CD14-positive monocyte (primary cell): ENCODE measurements at regions not wholly inside any gene's neighbourhood (a gene's known extent, or its start where the extent isn't known, plus 50 kb on each side); places are given as distances from the start of the nearest gene placed in this dataset.
A peak's percentile ranks its signal among the peaks of the same experiment; 100 is the strongest.

Source experiments
- DNase-seq, 3 donors: peaks; one replicate each; pipeline ENCODE4 v3.0.0-alpha.2; 2011 to 2022
- H2AFZ ChIP-seq: 2 replicates; pipeline ENCODE4 v1.6.0; 2012; ENCODE audit warnings: mild to moderate bottlenecking, low read depth, low read length, inconsistent platforms; ENCODE audit not compliant: insufficient read depth, poor library complexity, severe bottlenecking
- H3K27ac ChIP-seq, 2 donors: 1 replicate in 1 of 2; 2 replicates in 1 of 2; pipeline ENCODE4 v1.5.1; 2012 to 2013; ENCODE audit warnings: low read length in 2 of 2, control low read depth in 1 of 2, inconsistent platforms in 1 of 2, low read depth in 1 of 2, mild to moderate bottlenecking in 1 of 2
- H3K27me3 ChIP-seq, 2 donors: one replicate each; pipeline versions ENCODE4 v1.6.0 to v1.6.1; 2011 to 2013; ENCODE audit warnings: low read length in 2 of 2; ENCODE audit not compliant: control insufficient read depth in 2 of 2, insufficient read depth in 2 of 2
- H3K36me3 ChIP-seq, 2 donors: replicated peaks in 1 of 2; 1 replicate in 1 of 2; 2 replicates in 1 of 2; pipeline versions ENCODE4 v1.5.1 to v1.6.1; 2012 to 2013; ENCODE audit warnings: low read length in 2 of 2, control low read depth in 1 of 2, inconsistent platforms in 1 of 2, mild to moderate bottlenecking in 1 of 2; ENCODE audit not compliant: insufficient read depth in 2 of 2, control insufficient read depth in 1 of 2
- H3K4me1 ChIP-seq, 2 donors: 1 replicate in 1 of 2; 2 replicates in 1 of 2; pipeline versions ENCODE4 v1.5.1 to v1.6.1; 2012 to 2013; ENCODE audit warnings: low read length in 2 of 2, control low read depth in 1 of 2, inconsistent platforms in 1 of 2, mild to moderate bottlenecking in 1 of 2, moderate library complexity in 1 of 2; ENCODE audit not compliant: insufficient read depth in 2 of 2, control insufficient read depth in 1 of 2
- H3K4me2 ChIP-seq: replicated peaks from 2 replicates; pipeline ENCODE3; 2012; ENCODE audit warnings: low read length, moderate library complexity, mild to moderate bottlenecking; ENCODE audit not compliant: poor library complexity, severe bottlenecking; ENCODE audit errors: extremely low read depth
- H3K4me3 ChIP-seq, 3 experiments: fragments of 200-600 bp in 1 of 3; sonication (generic) in 1 of 3; replicated peaks in 1 of 3; 1 replicate in 2 of 3; 2 replicates in 1 of 3; pipeline ENCODE4 v1.5.1; 2011 to 2013; ENCODE audit warnings: low read length in 3 of 3, mild to moderate bottlenecking in 3 of 3, control low read depth in 2 of 3, low read depth in 2 of 3, inconsistent platforms in 1 of 3, moderate library complexity in 1 of 3
- H3K79me2 ChIP-seq: 2 replicates; pipeline ENCODE4 v1.6.0; 2012; ENCODE audit warnings: mild to moderate bottlenecking, control low read depth, inconsistent platforms, low read length, moderate library complexity; ENCODE audit not compliant: insufficient read depth
- H3K9ac ChIP-seq: 2 replicates; pipeline ENCODE4 v1.6.0; 2017; ENCODE audit warnings: low read length, mild to moderate bottlenecking; ENCODE audit not compliant: insufficient read depth, poor library complexity, severe bottlenecking
- H3K9me3 ChIP-seq, 2 donors: replicated peaks in 1 of 2; 1 replicate in 1 of 2; 2 replicates in 1 of 2; pipeline versions ENCODE4 v1.5.1 to v1.6.1; 2012 to 2013; ENCODE audit warnings: low read length in 2 of 2, control low read depth in 1 of 2; ENCODE audit not compliant: control insufficient read depth in 1 of 2, insufficient read depth in 1 of 2
- H4K20me1 ChIP-seq: 2 replicates; pipeline ENCODE4 v1.6.0; 2012; ENCODE audit warnings: mild to moderate bottlenecking, low read length, control low read depth, moderate library complexity; ENCODE audit not compliant: insufficient read depth
- H3K27ac Mint-ChIP-seq, 7 donors: one replicate each; pipeline ENCODE4 v1.8.0; 2020; ENCODE audit warnings: mild to moderate bottlenecking in 7 of 7, mixed read lengths in 7 of 7, moderate library complexity in 6 of 7, inconsistent platforms in 2 of 7
- H3K27me3 Mint-ChIP-seq, 3 donors: one replicate each; pipeline ENCODE4 v1.8.0; 2021 to 2022; ENCODE audit warnings: low read depth in 3 of 3, mild to moderate bottlenecking in 3 of 3, mixed read lengths in 3 of 3, moderate library complexity in 3 of 3, inconsistent platforms in 1 of 3
- H3K36me3 Mint-ChIP-seq, 2 donors: one replicate each; pipeline ENCODE4 v1.8.0; 2020; ENCODE audit warnings: mixed read lengths in 2 of 2, inconsistent platforms in 1 of 2, mild to moderate bottlenecking in 1 of 2
- H3K4me1 Mint-ChIP-seq: one replicate; pipeline ENCODE4 v1.8.0; 2020; ENCODE audit warnings: mild to moderate bottlenecking, mixed read lengths
- H3K4me3 Mint-ChIP-seq, 2 donors: one replicate each; pipeline ENCODE4 v1.8.0; 2020; ENCODE audit warnings: mild to moderate bottlenecking in 2 of 2, mixed read lengths in 2 of 2, moderate library complexity in 1 of 2
- H3K9me3 Mint-ChIP-seq, 7 donors: one replicate each; pipeline ENCODE4 v1.8.0; 2020 to 2022; ENCODE audit warnings: mixed read lengths in 7 of 7, mild to moderate bottlenecking in 6 of 7, moderate library complexity in 6 of 7, inconsistent platforms in 2 of 7
- WGBS: methylation state at CpG from one replicate; pipeline ENCODE4 v1.1.5; 2013; ENCODE audit warnings: missing lambda C conversion rate; ENCODE audit not compliant: insufficient coverage; 5-methylcytosine and 5-hydroxymethylcytosine counted together
- intact Hi-C, 2 donors: fragments of 100-400 bp; cut with micrococcal nuclease; formaldehyde crosslinking; loops; one replicate each; pipeline versions ENCODE4 v1.15.0 to v1.15.1; 2023
- TF ChIP-seq, protein P1 (sequence below): fragments of 200-600 bp; IDR thresholded peaks from one replicate; pipeline ENCODE4 v1.8.0; 2022; ENCODE audit warnings: antibody characterized with exemption, mild to moderate bottlenecking

DNA sequence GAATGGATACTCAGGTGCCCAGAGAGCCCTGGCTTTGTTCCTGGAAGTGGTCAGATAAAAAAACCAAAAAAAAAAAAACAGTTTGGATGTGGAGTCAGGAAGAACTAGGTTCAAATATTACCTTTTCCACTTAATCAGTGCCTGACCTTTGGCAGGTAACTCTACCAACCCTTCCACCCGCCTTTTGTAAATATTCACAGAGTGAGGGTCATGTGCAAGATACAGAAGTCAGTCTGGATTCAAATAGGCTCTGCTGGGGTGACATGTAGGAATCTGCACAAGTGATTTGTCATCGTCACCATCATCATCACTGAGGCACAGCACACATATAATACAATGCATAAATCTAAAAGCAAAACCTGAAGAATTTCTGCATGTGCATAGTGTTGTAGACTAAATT lies 490.7 kb downstream of the MIAT start:
- Histone ChIP-seq H3K27ac (no peak overlapping the region), H3K4me1 (peaks cover 23 to 24% of the 10 kb centered on the region in 2 donors), H3K4me2 (no peak overlapping the region), H3K4me3 (no peak overlapping the region), H3K9ac (no peak overlapping the region), H3K79me2 (no peaks in the 10 kb centered on the region), H3K27me3 (no peaks in the 10 kb centered on the region), H3K36me3 (no peaks in the 10 kb centered on the region), H4K20me1 (no peaks in the 10 kb centered on the region), H2AFZ (no peak overlapping the region), H3K9me3 (no peaks in the 10 kb centered on the region)
- intact Hi-C loops: no loop called here
- H3K36me3 Mint-ChIP-seq: no peaks in the 10 kb centered on the region
- no peak for DNase-seq
- peaks cover 29% of the 10 kb centered on the region for H3K4me1 Mint-ChIP-seq
- H3K27ac Mint-ChIP-seq: no peak overlapping the region
- WGBS: no CpG with 5 or more reads among the region's 2 CpGs
- TF ChIP-seq, protein P1, sequence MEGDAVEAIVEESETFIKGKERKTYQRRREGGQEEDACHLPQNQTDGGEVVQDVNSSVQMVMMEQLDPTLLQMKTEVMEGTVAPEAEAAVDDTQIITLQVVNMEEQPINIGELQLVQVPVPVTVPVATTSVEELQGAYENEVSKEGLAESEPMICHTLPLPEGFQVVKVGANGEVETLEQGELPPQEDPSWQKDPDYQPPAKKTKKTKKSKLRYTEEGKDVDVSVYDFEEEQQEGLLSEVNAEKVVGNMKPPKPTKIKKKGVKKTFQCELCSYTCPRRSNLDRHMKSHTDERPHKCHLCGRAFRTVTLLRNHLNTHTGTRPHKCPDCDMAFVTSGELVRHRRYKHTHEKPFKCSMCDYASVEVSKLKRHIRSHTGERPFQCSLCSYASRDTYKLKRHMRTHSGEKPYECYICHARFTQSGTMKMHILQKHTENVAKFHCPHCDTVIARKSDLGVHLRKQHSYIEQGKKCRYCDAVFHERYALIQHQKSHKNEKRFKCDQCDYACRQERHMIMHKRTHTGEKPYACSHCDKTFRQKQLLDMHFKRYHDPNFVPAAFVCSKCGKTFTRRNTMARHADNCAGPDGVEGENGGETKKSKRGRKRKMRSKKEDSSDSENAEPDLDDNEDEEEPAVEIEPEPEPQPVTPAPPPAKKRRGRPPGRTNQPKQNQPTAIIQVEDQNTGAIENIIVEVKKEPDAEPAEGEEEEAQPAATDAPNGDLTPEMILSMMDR: no peak
- H3K9me3 Mint-ChIP-seq: peaks cover 0 to 5% (median 3%) of the 10 kb centered on the region in 7 donors
- H3K27me3 Mint-ChIP-seq: peaks cover 0 to 8% (median 3%) of the 10 kb centered on the region in 3 donors
- H3K4me3 Mint-ChIP-seq: no peak overlapping the region

DNA sequence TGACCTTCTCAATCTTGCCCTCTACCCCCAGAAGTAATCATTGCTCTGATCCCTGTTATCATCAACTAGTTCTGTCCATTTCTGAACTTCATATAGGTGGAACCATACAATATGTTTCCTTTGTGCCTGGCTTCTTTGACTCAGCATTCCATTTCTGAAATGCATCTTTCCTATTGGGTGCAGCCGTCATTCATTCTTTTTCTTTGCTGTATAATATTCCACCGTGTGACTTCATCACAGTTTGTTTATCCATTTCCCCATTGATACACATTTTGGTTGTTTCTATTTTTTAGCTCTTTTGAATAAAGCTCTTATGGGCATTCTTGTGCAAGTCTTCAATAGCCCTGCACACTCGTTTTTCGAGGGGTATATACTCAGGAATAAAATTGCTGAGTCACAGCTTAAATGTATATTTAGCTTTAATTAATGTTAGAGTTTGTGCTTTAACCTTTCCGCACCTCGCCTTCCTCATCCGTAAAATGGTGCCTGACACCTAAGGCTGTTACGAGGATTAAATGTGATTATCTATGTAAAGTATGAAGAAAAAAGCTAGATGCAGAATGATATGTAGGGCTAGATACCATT lies 491.6 kb downstream of the MIAT start:
- no peak overlapping the region for H2AFZ ChIP-seq
- DNase-seq: no peak
- H3K27ac Mint-ChIP-seq: peak overlapping the region in 2 of 7 donors; percentile 37
- H3K79me2 ChIP-seq: no peaks in the 10 kb centered on the region
- H3K9me3 Mint-ChIP-seq: peaks cover 0 to 6% (median 3%) of the 10 kb centered on the region in 7 donors
- peaks cover 0 to 3% of the 10 kb centered on the region in 2 donors for H3K36me3 Mint-ChIP-seq
- intact Hi-C loops: no loop called here
- 96% methylated on average over 3 of the region's 8 CpGs for WGBS
- H3K27ac ChIP-seq: no peak overlapping the region
- H3K4me2 ChIP-seq: no peak overlapping the region
- H3K9ac ChIP-seq: no peak overlapping the region
- no peak overlapping the region for H3K4me3 Mint-ChIP-seq
- peaks cover 0 to 8% (median 1%) of the 10 kb centered on the region in 3 donors for H3K27me3 Mint-ChIP-seq
- H3K4me1 Mint-ChIP-seq: peaks cover 31% of the 10 kb centered on the region
- H3K4me1 ChIP-seq: peaks cover 23 to 24% of the 10 kb centered on the region in 2 donors
- no peaks in the 10 kb centered on the region for H4K20me1 ChIP-seq
- H3K36me3 ChIP-seq: no peaks in the 10 kb centered on the region
- no peaks in the 10 kb centered on the region for H3K27me3 ChIP-seq
- H3K4me3 ChIP-seq: no peak overlapping the region
- no peaks in the 10 kb centered on the region for H3K9me3 ChIP-seq
- TF ChIP-seq, protein P1: no peak
